ENCODE measurements at regions not wholly inside any gene's neighbourhood (a gene's known extent, or its start where the extent isn't known, plus 50 kb on each side); places are given as distances from the start of the nearest gene placed in this dataset.

- no peak for TF ChIP-seq CTCF (IDR thresholded peaks at IDR 0.05)
Measured at GRCh38 chr4:53676402-53676871, 85.2 kb upstream of the LNX1 start.

GRCh38 chr4:53674903-53675302 lies 83.6 kb upstream of the LNX1 start:
- no peak for TF ChIP-seq CTCF (IDR thresholded peaks at IDR 0.05)

GRCh38 chr4:53672873-53673272 lies 81.6 kb upstream of the LNX1 start:
- TF ChIP-seq CTCF (IDR thresholded peaks at IDR 0.05) = no peak

GRCh38 chr4:53671757-53672156 lies 80.5 kb upstream of the LNX1 start:
- TF ChIP-seq CTCF (IDR thresholded peaks at IDR 0.05) = no peak

GRCh38 chr4:53659737-53660136 lies 68.5 kb upstream of the LNX1 start:
- no peak for TF ChIP-seq CTCF (IDR thresholded peaks at IDR 0.05)

- no peak for TF ChIP-seq CTCF (IDR thresholded peaks at IDR 0.05)
Measured at GRCh38 chr4:53659112-53659511, 67.8 kb upstream of the LNX1 start.

- TF ChIP-seq CTCF (IDR thresholded peaks at IDR 0.05) = no peak
Measured at GRCh38 chr4:53658029-53658428, 66.7 kb upstream of the LNX1 start.

GRCh38 chr4:53656421-53656981 lies 65.2 kb upstream of the LNX1 start:
- no peak; the same call in 1 of the 2 replicates for TF ChIP-seq CTCF (IDR thresholded peaks at IDR 0.05)
